ENCODE measurements at regions not wholly inside any gene's neighbourhood (a gene's known extent, or its start where the extent isn't known, plus 50 kb on each side); places are given as distances from the start of the nearest gene placed in this dataset.

- no peak for DNase-seq (ENCODE audit: low read depth)
- H3K27ac Mint-ChIP-seq (ENCODE audit: unreplicated experiment), result no peak overlapping the region
- H3K36me3 ChIP-seq (ENCODE audit: insufficient read depth, low read length), result no peaks in the 10 kb centered on the region
- H3K9ac ChIP-seq (ENCODE audit: low read length), result no peak overlapping the region
- no peak overlapping the region for H3K4me2 ChIP-seq (ENCODE audit: low read length)
- no peaks in the 10 kb centered on the region for H4K20me1 ChIP-seq (ENCODE audit: insufficient read depth, low read length)
- H3K27ac ChIP-seq (ENCODE audit: low read depth, low read length), result no peak overlapping the region
- H3K9me3 Mint-ChIP-seq (ENCODE audit: unreplicated experiment), result no peaks in the 10 kb centered on the region
- peaks cover 3% of the 10 kb centered on the region for H3K27me3 Mint-ChIP-seq (ENCODE audit: low read depth, unreplicated experiment)
- no peak for TF ChIP-seq EZH2 (IDR thresholded peaks at IDR 0.05; ENCODE audit: insufficient read depth, low read length)
- TF ChIP-seq, protein P1, sequence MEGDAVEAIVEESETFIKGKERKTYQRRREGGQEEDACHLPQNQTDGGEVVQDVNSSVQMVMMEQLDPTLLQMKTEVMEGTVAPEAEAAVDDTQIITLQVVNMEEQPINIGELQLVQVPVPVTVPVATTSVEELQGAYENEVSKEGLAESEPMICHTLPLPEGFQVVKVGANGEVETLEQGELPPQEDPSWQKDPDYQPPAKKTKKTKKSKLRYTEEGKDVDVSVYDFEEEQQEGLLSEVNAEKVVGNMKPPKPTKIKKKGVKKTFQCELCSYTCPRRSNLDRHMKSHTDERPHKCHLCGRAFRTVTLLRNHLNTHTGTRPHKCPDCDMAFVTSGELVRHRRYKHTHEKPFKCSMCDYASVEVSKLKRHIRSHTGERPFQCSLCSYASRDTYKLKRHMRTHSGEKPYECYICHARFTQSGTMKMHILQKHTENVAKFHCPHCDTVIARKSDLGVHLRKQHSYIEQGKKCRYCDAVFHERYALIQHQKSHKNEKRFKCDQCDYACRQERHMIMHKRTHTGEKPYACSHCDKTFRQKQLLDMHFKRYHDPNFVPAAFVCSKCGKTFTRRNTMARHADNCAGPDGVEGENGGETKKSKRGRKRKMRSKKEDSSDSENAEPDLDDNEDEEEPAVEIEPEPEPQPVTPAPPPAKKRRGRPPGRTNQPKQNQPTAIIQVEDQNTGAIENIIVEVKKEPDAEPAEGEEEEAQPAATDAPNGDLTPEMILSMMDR (IDR thresholded peaks at IDR 0.05; ENCODE audit: insufficient read depth, low read depth, low read length), result no peak
- no peak overlapping the region for H2AFZ ChIP-seq (ENCODE audit: low read depth, low read length)
- no peaks in the 10 kb centered on the region for H3K27me3 ChIP-seq (ENCODE audit: insufficient read depth, low read length)
- H3K4me3 Mint-ChIP-seq (ENCODE audit: unreplicated experiment), result no peak overlapping the region
- no peak overlapping the region for H3K4me3 ChIP-seq (ENCODE audit: insufficient read depth, low read depth, low read length)
- H3K4me1 ChIP-seq (ENCODE audit: insufficient read depth, low read length), result no peaks in the 10 kb centered on the region
- FAIRE-seq, result no peak
- H3K4me1 Mint-ChIP-seq (ENCODE audit: low read depth, unreplicated experiment), result no peaks in the 10 kb centered on the region
- no peaks in the 10 kb centered on the region for H3K36me3 Mint-ChIP-seq (ENCODE audit: low read depth, unreplicated experiment)
- H3K79me2 ChIP-seq (ENCODE audit: insufficient read depth, low read length), result no peaks in the 10 kb centered on the region
- H3K9me3 ChIP-seq (ENCODE audit: insufficient read depth, low read depth, low read length), result no peaks in the 10 kb centered on the region
These were observed 684.8 kb upstream of the PTBP2 start for GRCh38 chr1:96036763-96037162.

GRCh38 chr1:96038636-96039035 lies 682.9 kb upstream of the PTBP2 start:
- H3K36me3 Mint-ChIP-seq (ENCODE audit: low read depth, unreplicated experiment), result no peaks in the 10 kb centered on the region
- Histone ChIP-seq H3K9me3 (ENCODE audit: insufficient read depth, low read depth, low read length) (no peaks in the 10 kb centered on the region), H3K79me2 (ENCODE audit: insufficient read depth, low read length) (no peaks in the 10 kb centered on the region), H3K9ac (ENCODE audit: low read length) (no peak overlapping the region), H4K20me1 (ENCODE audit: insufficient read depth, low read length) (no peaks in the 10 kb centered on the region), H3K27ac (ENCODE audit: low read depth, low read length) (no peak overlapping the region), H3K4me1 (ENCODE audit: insufficient read depth, low read length) (no peaks in the 10 kb centered on the region), H3K27me3 (ENCODE audit: insufficient read depth, low read length) (no peaks in the 10 kb centered on the region), H3K36me3 (ENCODE audit: insufficient read depth, low read length) (no peaks in the 10 kb centered on the region), H3K4me3 (ENCODE audit: insufficient read depth, low read depth, low read length) (no peak overlapping the region), H3K4me2 (ENCODE audit: low read length) (no peak overlapping the region), H2AFZ (ENCODE audit: low read depth, low read length) (no peak overlapping the region)
- H3K4me3 Mint-ChIP-seq (ENCODE audit: unreplicated experiment), result no peak overlapping the region
- no peaks in the 10 kb centered on the region for H3K4me1 Mint-ChIP-seq (ENCODE audit: low read depth, unreplicated experiment)
- H3K27ac Mint-ChIP-seq (ENCODE audit: unreplicated experiment), result no peak overlapping the region
- TF ChIP-seq, protein P1 (IDR thresholded peaks at IDR 0.05; ENCODE audit: insufficient read depth, low read depth, low read length), result no peak
- no peak for TF ChIP-seq EZH2 (IDR thresholded peaks at IDR 0.05; ENCODE audit: insufficient read depth, low read length)
- DNase-seq (ENCODE audit: low read depth) (no peak), FAIRE-seq (no peak)
- H3K27me3 Mint-ChIP-seq (ENCODE audit: low read depth, unreplicated experiment), result peaks cover 3% of the 10 kb centered on the region
- no peaks in the 10 kb centered on the region for H3K9me3 Mint-ChIP-seq (ENCODE audit: unreplicated experiment)

GRCh38 chr1:96039910-96040309 lies 681.7 kb upstream of the PTBP2 start:
- H3K27me3 Mint-ChIP-seq (ENCODE audit: low read depth, unreplicated experiment), result peaks cover 3% of the 10 kb centered on the region
- no peaks in the 10 kb centered on the region for H3K4me1 Mint-ChIP-seq (ENCODE audit: low read depth, unreplicated experiment)
- Histone ChIP-seq H2AFZ (ENCODE audit: low read depth, low read length) (no peak overlapping the region), H3K4me1 (ENCODE audit: insufficient read depth, low read length) (no peaks in the 10 kb centered on the region), H3K36me3 (ENCODE audit: insufficient read depth, low read length) (no peaks in the 10 kb centered on the region), H3K4me3 (ENCODE audit: insufficient read depth, low read depth, low read length) (no peak overlapping the region), H3K4me2 (ENCODE audit: low read length) (no peak overlapping the region), H3K9me3 (ENCODE audit: insufficient read depth, low read depth, low read length) (no peaks in the 10 kb centered on the region), H3K27me3 (ENCODE audit: insufficient read depth, low read length) (no peaks in the 10 kb centered on the region), H4K20me1 (ENCODE audit: insufficient read depth, low read length) (no peaks in the 10 kb centered on the region), H3K27ac (ENCODE audit: low read depth, low read length) (no peak overlapping the region), H3K9ac (ENCODE audit: low read length) (no peak overlapping the region), H3K79me2 (ENCODE audit: insufficient read depth, low read length) (no peaks in the 10 kb centered on the region)
- TF ChIP-seq EZH2 (IDR thresholded peaks at IDR 0.05; ENCODE audit: insufficient read depth, low read length), result no peak
- TF ChIP-seq, protein P1 (IDR thresholded peaks at IDR 0.05; ENCODE audit: insufficient read depth, low read depth, low read length), result no peak
- no peak overlapping the region for H3K4me3 Mint-ChIP-seq (ENCODE audit: unreplicated experiment)
- FAIRE-seq (no peak), DNase-seq (ENCODE audit: low read depth) (no peak)
- no peak overlapping the region for H3K27ac Mint-ChIP-seq (ENCODE audit: unreplicated experiment)
- no peaks in the 10 kb centered on the region for H3K36me3 Mint-ChIP-seq (ENCODE audit: low read depth, unreplicated experiment)
- H3K9me3 Mint-ChIP-seq (ENCODE audit: unreplicated experiment), result no peaks in the 10 kb centered on the region

All from astrocyte (in vitro differentiated cells and primary cell).